NCI-H1048 (cell line): ENCODE measurements at regions not wholly inside any gene's neighbourhood (a gene's known extent, or its start where the extent isn't known, plus 50 kb on each side); places are given as distances from the start of the nearest gene placed in this dataset.

Experiments used
- DNase-seq: peaks from one replicate; lab custom pipeline; 2025; lab: John Stamatoyannopoulos, UW

DNA sequence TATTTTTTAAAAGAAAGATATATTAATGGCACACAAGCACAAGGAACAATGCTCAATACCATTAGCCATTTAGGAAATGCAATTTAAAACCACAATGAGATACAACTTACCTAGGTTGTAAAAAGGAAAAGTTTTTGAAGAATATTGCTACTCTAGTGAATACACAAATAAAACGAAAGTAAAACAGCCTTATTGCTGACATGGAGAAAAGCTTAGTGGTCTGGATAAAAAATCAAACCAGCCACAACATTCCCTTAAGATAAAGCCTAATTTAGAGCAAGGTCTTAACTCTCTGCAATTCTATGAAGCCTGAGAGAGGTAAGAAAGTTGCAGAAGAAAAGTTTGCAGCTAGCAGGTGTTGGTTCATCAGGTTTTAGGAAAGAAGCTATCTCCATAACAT lies 892.7 kb upstream of the ALCAM start:
- DNase-seq, result no peak

- no peak for DNase-seq
Observed at GRCh38 chr3:104503022-104503421, 863.7 kb upstream of the ALCAM start.

DNA sequence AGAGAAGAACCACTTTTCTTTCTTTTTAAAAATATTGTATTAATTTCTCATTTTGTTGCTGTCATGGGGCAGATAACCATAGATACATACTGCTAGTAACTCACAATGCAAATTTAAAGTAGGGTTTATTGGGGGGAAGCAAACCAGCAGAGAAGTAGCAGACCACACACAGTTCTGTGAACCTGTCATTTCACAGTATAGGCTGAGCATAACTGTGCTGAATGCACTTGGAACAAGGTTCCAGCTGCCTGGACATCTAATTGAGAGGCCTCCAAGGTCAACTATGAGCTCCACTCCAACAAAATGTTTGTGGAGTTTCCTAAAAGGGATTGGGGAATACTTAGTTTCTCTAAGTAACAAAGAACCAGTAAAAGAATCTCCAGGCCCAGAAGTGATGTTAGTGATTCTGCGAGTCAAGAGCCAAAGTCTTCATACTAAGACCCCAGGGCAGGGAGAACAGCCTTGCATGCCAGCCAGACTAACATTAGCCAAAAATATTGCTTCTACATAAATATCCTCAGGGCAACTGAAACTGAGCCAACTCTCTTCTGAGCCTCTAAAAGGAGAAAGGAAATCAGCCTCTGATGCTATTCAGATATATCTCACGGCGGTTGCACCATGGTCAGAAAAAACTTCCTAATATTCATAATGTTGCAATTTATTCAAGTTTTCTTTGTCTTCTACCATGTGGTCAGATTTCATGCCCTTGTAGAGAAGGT lies 856.4 kb upstream of the ALCAM start:
- DNase-seq, result peak; percentile 2

GRCh38 chr3:104514371-104514770 lies 852.3 kb upstream of the ALCAM start:
- no peak for DNase-seq

GRCh38 chr3:104514776-104515175 lies 851.9 kb upstream of the ALCAM start:
- no peak for DNase-seq

DNA sequence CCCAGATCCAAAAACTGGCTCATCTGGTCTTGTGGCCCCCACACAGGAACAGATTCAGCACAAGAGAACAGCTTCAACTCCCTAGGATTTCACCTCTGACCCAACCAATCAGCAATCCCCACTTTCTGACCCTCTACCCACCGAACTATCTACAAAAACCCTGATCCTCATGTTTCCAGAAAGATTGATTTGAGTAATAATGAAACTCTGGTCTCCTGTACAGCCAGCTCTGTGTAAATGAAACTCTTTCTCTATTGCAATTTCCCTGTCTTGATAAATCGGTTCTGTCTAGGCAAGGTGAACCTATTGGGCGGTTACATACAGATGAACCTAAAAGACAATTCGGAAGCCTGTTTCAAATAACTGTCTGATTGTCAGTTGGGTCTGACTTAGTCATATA lies 847.6 kb upstream of the ALCAM start:
- DNase-seq, result no peak

DNA sequence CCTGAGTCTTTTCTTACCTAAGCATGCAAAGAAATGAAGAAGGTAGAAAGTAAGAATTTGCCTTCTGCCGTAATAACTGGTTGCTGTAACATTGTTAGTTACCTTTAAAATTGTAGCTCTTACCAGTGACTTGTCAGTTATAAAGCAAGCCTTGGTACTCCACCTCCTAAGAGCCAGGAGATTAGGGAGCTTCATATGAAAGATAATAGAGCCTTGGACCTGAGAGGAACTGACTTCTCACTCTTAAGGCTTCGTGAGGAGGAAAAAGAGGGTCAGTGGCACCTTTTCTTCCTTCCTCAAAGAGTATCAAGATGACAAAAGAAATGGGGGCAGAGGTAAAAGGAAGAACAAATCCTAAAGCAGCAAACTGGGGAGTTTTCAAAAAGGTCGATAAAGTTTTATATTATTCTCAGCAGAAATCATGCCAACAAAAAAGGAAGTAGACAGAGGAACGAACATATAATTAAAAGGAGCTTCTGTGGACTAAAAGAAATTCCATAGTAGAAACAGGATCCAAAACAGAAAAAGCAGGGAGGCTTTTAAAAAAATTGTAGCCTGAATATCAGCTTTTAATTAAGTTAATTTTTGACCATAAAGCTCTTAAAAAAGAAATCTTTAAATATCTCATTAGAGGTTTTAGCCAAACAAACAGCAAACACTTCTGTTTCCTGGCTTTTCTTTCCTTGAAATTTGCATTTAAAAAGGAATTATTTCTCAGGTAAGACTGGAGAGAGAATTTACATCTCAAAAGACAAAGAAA lies 847.1 kb upstream of the ALCAM start:
- no peak for DNase-seq

- DNase-seq, result no peak
Observed at GRCh38 chr3:104520228-104520655, 846.5 kb upstream of the ALCAM start.

DNA sequence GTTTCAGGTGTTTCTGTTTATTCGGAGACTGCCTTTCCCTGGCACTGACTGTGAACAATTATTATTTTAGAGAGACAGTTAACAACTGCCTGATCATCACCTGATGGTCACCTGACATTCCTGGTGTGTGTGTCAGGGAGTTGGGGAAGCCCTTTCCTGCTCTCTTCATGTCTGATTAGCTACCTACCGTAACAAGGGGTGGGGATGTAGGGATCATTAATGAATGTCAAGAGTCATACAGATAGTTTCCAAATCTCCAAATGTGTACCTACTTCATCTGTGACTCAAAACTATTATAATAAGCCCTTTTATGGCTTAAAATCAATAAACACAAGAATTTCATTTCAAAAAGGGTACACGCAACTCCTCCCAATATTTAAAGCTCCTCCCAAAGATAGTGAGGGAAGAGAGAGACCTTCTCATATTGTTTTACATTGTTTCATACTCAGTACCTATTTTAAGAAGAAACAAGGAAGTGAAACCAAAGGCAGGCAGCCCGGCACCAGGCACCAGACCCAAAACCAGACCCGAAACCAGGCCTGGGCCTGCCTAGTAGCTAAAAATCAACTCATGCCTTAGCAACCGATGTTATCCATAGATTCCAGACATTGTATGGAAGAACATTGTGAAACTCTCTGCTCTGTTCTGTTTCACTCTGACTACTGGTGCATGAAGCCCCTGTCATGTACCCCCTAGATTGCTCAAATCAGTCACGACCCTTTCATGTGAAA lies 844.9 kb upstream of the ALCAM start:
- no peak for DNase-seq

DNA sequence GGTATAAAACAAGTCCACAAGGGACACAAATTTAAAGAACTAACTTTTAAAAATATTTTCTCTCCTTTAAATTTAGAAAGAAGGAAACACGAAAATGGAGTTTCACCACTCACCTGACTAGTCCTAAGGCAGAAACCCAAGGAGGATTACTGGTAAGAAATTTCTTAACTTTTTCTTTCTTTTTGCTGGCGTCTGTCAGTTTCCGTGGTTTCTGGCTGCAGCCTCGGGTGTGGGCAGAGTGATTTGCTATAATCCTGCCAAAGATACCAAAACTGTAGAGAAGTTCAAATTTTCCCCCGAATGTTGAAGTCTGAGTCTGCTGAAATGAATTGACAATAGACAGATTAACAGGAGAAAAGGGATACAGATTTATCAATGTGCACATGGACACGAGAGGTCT lies 843.6 kb upstream of the ALCAM start:
- DNase-seq, result no peak

DNA sequence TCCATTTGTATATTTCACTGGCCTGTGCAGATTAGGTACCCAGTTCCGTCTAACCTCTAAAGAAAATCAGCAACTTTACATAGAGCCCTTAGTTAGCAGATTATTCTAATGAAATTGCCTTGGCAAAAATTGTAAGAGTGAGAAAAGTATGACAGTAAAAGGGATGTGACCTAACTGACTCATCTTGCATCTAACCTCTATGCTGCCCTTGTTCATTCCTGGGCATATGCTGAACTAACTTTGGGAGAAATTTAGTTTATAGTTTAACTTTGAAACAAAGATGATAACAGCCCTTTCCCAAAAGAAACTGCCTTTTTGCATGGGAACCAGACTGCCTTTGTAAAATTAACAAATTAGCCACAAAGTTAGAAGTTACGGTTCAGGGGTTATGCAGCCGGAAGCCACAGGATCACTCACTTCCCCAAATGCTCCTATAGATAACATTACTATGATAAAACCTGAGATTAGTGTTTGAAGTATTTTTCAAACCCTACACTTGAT lies 839.8 kb upstream of the ALCAM start:
- DNase-seq, result no peak

DNA sequence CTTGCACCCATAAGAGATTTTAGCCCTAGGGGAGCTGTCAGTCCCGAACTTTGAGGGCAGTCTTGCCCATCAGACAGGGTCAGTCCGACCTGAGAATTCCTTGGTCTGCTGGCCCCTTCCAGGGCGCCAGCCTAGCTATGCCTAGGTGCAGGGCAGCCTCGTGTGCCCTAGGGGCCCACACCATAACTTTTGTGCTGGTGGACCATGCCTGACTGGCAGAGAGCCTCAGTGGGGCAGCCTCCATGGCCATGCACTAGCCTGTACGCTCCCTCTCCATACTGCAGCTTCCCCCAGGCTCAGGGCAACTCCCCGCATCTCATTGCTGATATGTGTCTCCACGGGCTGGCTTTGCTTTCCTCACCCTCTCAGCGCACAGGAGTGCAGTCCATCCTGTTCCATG lies 835.8 kb upstream of the ALCAM start:
- DNase-seq, result no peak

- DNase-seq, result no peak
Observed at GRCh38 chr3:104536715-104537114, 830.0 kb upstream of the ALCAM start.

- no peak for DNase-seq
Observed at GRCh38 chr3:104537323-104537722, 829.4 kb upstream of the ALCAM start.

DNA sequence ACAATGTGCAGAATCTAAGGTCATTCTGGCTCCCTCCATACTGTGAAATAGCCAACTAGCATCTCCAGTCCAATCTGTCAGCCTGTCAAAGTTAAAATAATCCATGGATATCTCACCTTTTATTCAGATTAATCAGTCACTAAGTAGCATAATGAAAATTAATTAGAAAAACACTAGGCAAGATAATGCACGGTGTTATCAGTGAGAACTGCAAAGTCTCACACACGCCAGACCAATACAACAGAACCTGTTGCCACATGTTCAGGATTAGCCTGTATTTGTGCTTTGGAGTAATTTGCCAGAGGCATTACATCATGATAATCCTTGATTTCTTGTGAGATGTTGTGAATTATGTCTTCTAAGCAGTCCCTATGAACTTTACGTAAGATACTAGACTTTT lies 820.4 kb upstream of the ALCAM start:
- DNase-seq, result no peak

DNA sequence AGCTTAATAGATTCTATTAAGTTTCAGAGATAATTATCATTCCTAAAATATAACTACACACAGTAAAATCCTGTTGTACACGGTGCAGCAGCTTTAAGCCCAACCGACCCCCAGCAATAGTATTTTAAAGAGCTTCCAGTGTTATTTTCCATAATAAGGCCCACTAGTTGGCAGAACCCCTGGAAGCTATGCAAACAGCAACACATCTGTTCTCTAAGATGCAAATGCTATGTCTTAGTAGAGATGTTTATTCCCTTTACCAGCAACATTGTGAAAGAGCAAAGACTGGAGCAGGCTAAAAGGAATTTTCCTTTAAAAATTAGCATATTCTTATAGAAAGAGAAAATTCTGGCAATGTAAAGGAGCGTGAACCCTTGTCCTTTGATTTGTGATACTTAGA lies 819.7 kb upstream of the ALCAM start:
- no peak for DNase-seq

DNA sequence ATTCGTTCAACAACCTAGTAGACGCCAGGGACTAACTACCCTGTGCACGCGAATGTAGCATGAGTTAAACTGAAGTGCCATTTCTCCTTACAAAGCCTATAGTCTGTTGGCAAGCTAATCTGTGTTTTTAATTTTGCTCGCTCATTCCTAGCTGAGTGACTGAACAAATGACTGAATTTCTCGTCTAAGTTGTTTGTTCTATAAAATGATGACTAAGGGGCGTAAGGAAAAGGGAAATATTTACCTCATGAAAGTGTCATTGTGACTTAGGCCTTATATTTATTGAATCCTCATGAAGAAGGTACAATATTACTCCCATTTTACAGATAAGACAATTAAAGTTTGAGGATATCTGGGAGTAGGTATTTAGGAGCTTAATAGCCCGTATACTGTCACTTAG lies 818.3 kb upstream of the ALCAM start:
- DNase-seq, result no peak

DNA sequence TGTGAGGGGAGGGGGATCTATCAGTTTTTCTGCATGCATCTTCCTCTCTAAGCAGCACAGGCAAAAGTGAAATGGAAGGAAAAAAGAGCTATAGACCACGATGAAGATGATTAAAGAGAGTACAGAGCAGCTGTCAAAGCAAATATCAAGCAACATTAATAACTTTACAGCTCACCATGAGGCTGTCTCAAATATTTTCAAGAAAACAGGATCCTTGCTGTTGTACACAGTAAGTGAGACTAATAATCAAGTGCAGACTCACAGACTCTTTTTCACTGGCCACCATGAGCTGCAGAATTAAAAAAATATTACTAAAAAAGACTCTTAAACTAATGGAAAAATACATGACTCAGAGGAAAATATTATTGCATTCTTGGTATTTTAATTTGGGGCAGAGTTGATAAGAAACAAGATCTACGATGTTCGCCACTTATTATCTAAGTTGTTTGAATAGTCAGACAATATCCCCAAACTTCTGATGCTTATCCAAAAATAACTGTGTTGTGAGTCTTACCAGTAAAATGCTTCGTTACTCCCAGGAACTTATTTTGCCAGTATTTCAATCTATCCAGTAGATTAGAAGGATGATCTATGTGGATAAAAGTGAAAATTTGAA lies 817.5 kb upstream of the ALCAM start:
- DNase-seq, result no peak

DNA sequence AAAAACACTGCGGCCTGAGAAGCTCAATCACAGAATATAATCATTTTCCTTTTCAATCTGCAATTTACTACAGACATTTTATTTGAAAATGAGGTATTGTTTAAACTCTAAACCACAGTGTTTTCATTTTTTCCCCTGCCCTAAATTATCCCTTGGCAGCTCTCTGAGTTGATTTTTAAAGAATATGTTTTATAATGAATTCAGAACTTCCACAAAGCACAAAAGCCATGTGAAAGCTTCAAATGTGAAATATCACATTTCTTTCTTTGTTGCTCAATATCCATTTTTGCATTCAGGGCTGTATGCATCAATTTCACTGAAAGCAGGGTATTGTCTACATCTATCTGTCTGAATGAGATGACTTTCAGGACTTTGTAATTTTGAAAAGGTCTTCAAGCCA lies 813.6 kb upstream of the ALCAM start:
- no peak for DNase-seq

DNA sequence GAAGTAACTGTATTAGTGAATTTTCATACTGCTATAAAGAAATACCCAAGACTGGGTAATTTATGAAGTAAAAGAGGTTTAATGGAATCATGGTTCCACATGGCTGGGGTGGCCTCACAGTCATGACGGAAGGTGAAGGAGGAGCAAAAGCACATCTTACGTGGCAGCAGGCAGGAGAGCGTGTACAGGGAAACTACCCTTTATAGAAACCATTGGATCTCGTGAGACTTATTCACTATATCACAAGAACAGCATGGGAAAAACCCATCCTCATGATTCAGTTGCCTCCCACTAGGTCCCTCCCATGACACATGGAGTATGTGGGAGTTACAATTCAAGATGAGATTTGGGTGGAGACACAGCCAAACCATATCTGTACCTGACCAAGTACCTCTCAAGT lies 812.3 kb upstream of the ALCAM start:
- DNase-seq, result no peak

- no peak for DNase-seq
Observed at GRCh38 chr3:104555728-104556127, 811.0 kb upstream of the ALCAM start.

DNA sequence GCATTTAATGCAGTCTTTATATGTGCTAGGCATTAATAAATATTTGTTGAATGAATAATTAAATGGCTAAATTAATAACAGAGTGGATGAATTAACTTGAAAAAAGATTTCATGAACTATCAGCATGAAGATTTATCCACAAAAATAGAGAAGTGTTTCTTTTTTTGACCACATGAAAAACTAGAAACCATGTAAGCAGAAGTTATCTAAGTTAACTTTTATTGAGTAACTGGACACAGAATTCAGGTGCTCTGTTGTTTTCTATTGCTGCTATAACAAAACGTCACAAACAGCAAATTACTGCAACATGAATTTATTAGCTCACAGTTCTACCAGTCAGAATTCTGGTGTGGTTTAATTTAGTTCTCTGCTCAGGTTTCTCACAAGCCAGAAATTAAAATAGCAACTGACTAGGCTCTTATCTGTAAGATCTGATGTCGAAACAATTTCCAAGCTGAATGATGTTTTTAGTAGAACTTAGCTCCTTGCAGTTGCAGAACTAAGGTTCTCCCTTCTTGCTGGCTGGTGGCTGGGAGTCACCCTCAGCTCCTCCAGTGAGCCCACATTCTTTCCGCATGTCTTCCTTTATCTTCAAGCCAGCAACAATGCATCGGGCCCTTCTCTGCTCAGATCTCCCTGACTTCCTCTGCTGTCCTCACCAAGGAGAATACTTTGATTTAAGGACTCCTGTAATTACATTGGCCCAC lies 810.2 kb upstream of the ALCAM start:
- DNase-seq, result no peak
